ENCODE measurements at regions not wholly inside any gene's neighbourhood (a gene's known extent, or its start where the extent isn't known, plus 50 kb on each side); places are given as distances from the start of the nearest gene placed in this dataset.

DNA sequence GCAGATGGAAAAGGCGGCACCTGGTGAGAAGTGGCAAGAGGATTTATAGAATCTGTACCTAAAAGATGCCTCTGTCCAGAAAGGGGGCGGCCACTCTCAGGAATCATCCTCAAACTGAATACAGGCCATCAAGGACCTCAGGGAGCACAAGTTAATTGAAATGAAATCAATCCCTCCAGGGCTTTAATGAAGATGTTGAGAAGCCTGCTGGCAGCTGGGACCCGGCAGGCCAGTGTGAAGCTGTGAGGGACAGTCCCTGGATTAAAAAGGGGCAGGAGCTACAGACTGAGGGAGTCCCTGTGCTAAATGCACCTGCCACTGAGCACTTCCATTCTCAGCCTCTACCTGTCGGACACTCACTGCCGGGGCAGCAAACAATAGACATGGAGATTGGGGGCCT, 107.7 kb upstream of the GGTLC1 start:
- Histone ChIP-seq H3K36me3 (replicated peaks in 1 of 2; ENCODE audit: control extremely low read depth in 1 of 2, control insufficient read depth in 1 of 2, extremely low read depth in 1 of 2, insufficient read depth in 2 of 2, low read length in 1 of 2) (no peaks in the 10 kb centered on the region), H3K4me3 (ENCODE audit: control extremely low read depth in 1 of 5, extremely low read depth in 1 of 5, insufficient read depth in 1 of 5, low read depth in 2 of 5, low read length in 4 of 5) (no peak overlapping the region), H3K27ac (ENCODE audit: low read length in 2 of 2) (no peak overlapping the region), H3K4me1 (ENCODE audit: control insufficient read depth in 2 of 2, insufficient read depth in 2 of 2, low read length in 2 of 2) (no peaks in the 10 kb centered on the region), H3K79me2 (ENCODE audit: control insufficient read depth, insufficient read depth, low read length) (no peaks in the 10 kb centered on the region), H2AFZ (ENCODE audit: insufficient read depth, low read depth, low read length, poor library complexity, severe bottlenecking) (no peak overlapping the region), H4K20me1 (ENCODE audit: control insufficient read depth, insufficient read depth, low read length, poor library complexity, severe bottlenecking) (no peaks in the 10 kb centered on the region), H3K4me2 (replicated peaks; ENCODE audit: low read depth, low read length, poor library complexity, severe bottlenecking) (no peak overlapping the region), H3K27me3 (replicated peaks in 1 of 4; ENCODE audit: control extremely low read depth in 1 of 4, control insufficient read depth in 3 of 4, insufficient read depth in 4 of 4, low read length in 3 of 4) (peaks cover 0 to 3% (median 0%) of the 10 kb centered on the region in 4 experiments), H3K9me3 (ENCODE audit: control extremely low read depth in 1 of 3, control insufficient read depth in 2 of 3, insufficient read depth in 1 of 3, low read length in 2 of 3) (no peaks in the 10 kb centered on the region), H3K9ac (ENCODE audit: low read length) (no peak overlapping the region)
- H3K9me3 Mint-ChIP-seq (ENCODE audit: insufficient read depth): no peaks in the 10 kb centered on the region
- ChIA-PET POLR2A (no interaction called here), CTCF (no interaction called here)
- no peak overlapping the region for H3K27ac Mint-ChIP-seq
- TF ChIP-seq, protein P1, sequence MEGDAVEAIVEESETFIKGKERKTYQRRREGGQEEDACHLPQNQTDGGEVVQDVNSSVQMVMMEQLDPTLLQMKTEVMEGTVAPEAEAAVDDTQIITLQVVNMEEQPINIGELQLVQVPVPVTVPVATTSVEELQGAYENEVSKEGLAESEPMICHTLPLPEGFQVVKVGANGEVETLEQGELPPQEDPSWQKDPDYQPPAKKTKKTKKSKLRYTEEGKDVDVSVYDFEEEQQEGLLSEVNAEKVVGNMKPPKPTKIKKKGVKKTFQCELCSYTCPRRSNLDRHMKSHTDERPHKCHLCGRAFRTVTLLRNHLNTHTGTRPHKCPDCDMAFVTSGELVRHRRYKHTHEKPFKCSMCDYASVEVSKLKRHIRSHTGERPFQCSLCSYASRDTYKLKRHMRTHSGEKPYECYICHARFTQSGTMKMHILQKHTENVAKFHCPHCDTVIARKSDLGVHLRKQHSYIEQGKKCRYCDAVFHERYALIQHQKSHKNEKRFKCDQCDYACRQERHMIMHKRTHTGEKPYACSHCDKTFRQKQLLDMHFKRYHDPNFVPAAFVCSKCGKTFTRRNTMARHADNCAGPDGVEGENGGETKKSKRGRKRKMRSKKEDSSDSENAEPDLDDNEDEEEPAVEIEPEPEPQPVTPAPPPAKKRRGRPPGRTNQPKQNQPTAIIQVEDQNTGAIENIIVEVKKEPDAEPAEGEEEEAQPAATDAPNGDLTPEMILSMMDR (IDR thresholded peaks at IDR 0.05): no peak
- no peak for TF ChIP-seq EZH2 (IDR thresholded peaks at IDR 0.05; ENCODE audit: borderline replicate concordance, insufficient read depth, low read depth, low read length, poor library complexity, severe bottlenecking)
- DNase-seq (no peak), ATAC-seq (ENCODE audit: low read depth) (no peak)
- H3K27me3 Mint-ChIP-seq: peaks cover 22% of the 10 kb centered on the region
- intact Hi-C loops (cut with micrococcal nuclease): no loop called here
- H3K4me1 Mint-ChIP-seq: no peaks in the 10 kb centered on the region
- WGBS (ENCODE audit: insufficient coverage): 100% methylated on average over 1 of the region's 5 CpGs
- H3K4me3 Mint-ChIP-seq: no peak overlapping the region

DNA sequence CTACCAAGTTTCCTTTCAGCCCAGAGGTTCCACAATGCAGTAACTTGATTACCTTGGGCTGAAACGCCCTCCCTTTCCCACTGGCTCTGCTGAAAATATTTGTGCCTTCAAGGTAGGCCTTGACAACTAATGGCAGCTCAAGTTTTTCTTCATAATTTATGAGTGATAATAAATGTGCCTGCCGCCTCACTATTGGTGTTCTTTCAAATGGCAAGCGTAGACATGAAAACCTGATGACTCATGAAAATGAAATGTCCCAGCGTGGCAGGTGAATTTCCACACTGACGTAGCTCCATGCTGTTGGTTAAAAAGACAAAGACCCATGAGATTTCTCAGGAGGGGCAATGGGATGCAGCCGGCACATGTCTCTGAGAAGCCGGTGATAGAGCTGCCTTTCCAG, 107.2 kb upstream of the GGTLC1 start:
- H3K27me3 Mint-ChIP-seq: peaks cover 23% of the 10 kb centered on the region
- Histone ChIP-seq H3K4me1 (ENCODE audit: control insufficient read depth in 2 of 2, insufficient read depth in 2 of 2, low read length in 2 of 2) (no peaks in the 10 kb centered on the region), H2AFZ (ENCODE audit: insufficient read depth, low read depth, low read length, poor library complexity, severe bottlenecking) (no peak overlapping the region), H3K4me3 (ENCODE audit: control extremely low read depth in 1 of 5, extremely low read depth in 1 of 5, insufficient read depth in 1 of 5, low read depth in 2 of 5, low read length in 4 of 5) (no peak overlapping the region), H3K79me2 (ENCODE audit: control insufficient read depth, insufficient read depth, low read length) (no peaks in the 10 kb centered on the region), H3K9ac (ENCODE audit: low read length) (no peak overlapping the region), H3K36me3 (replicated peaks in 1 of 2; ENCODE audit: control extremely low read depth in 1 of 2, control insufficient read depth in 1 of 2, extremely low read depth in 1 of 2, insufficient read depth in 2 of 2, low read length in 1 of 2) (no peaks in the 10 kb centered on the region), H4K20me1 (ENCODE audit: control insufficient read depth, insufficient read depth, low read length, poor library complexity, severe bottlenecking) (no peaks in the 10 kb centered on the region), H3K27ac (ENCODE audit: low read length in 2 of 2) (no peak overlapping the region), H3K4me2 (replicated peaks; ENCODE audit: low read depth, low read length, poor library complexity, severe bottlenecking) (no peak overlapping the region), H3K9me3 (ENCODE audit: control extremely low read depth in 1 of 3, control insufficient read depth in 2 of 3, insufficient read depth in 1 of 3, low read length in 2 of 3) (no peaks in the 10 kb centered on the region), H3K27me3 (replicated peaks in 1 of 4; ENCODE audit: control extremely low read depth in 1 of 4, control insufficient read depth in 3 of 4, insufficient read depth in 4 of 4, low read length in 3 of 4) (peaks cover 0 to 3% (median 0%) of the 10 kb centered on the region in 4 experiments)
- H3K4me3 Mint-ChIP-seq: no peak overlapping the region
- ChIA-PET POLR2A (no interaction called here), CTCF (no interaction called here)
- intact Hi-C loops (cut with micrococcal nuclease): no loop called here
- no peaks in the 10 kb centered on the region for H3K9me3 Mint-ChIP-seq (ENCODE audit: insufficient read depth)
- TF ChIP-seq, protein P1 (IDR thresholded peaks at IDR 0.05): no peak
- TF ChIP-seq EZH2 (IDR thresholded peaks at IDR 0.05; ENCODE audit: borderline replicate concordance, insufficient read depth, low read depth, low read length, poor library complexity, severe bottlenecking): no peak
- no peaks in the 10 kb centered on the region for H3K4me1 Mint-ChIP-seq
- DNase-seq: no peak
- no peak overlapping the region for H3K27ac Mint-ChIP-seq
- WGBS (ENCODE audit: insufficient coverage): 98% methylated on average over 6 of the region's 7 CpGs
- ATAC-seq (ENCODE audit: low read depth): no peak
